Liver (tissue), 8 donors: ENCODE measurements at regions not wholly inside any gene's neighbourhood (a gene's known extent, or its start where the extent isn't known, plus 50 kb on each side); places are given as distances from the start of the nearest gene placed in this dataset.

Experiments
- DNase-seq: peaks from one replicate; pipeline ENCODE4 v3.0.0-alpha.2; 2017; ENCODE audit warnings: low spot score
- H3K27ac ChIP-seq, 2 donors: one replicate each; pipeline ENCODE4 v1.7.0; 2013; ENCODE audit warnings: inconsistent platforms in 2 of 2, low read length in 2 of 2, control low read depth in 1 of 2, low read depth in 1 of 2, mild to moderate bottlenecking in 1 of 2
- H3K27me3 ChIP-seq, 4 donors: one replicate each; pipeline versions ENCODE4 v1.6.1 to v1.7.0; 2013; ENCODE audit warnings: low read length in 3 of 4, inconsistent platforms in 1 of 4, mild to moderate bottlenecking in 1 of 4, moderate library complexity in 1 of 4; ENCODE audit not compliant: control insufficient read depth in 4 of 4, insufficient read depth in 4 of 4
- H3K36me3 ChIP-seq, 4 donors: one replicate each; pipeline versions ENCODE4 v1.6.1 to v1.7.0; 2013; ENCODE audit warnings: low read length in 3 of 4, mild to moderate bottlenecking in 3 of 4, low read depth in 1 of 4, moderate library complexity in 1 of 4; ENCODE audit not compliant: control insufficient read depth in 4 of 4, insufficient read depth in 3 of 4
- H3K4me1 ChIP-seq, 4 donors: one replicate each; pipeline versions ENCODE4 v1.6.1 to v1.7.0; 2013; ENCODE audit warnings: low read length in 3 of 4, mild to moderate bottlenecking in 3 of 4, moderate library complexity in 1 of 4; ENCODE audit not compliant: control insufficient read depth in 4 of 4, insufficient read depth in 4 of 4
- H3K4me3 ChIP-seq, 3 donors: one replicate each; pipeline versions ENCODE4 v1.6.1 to v1.7.0; 2013; ENCODE audit warnings: low read length in 3 of 3, control low read depth in 1 of 3, low read depth in 1 of 3, mild to moderate bottlenecking in 1 of 3
- H3K9ac ChIP-seq, 2 donors: one replicate each; pipeline ENCODE4 v1.7.0; 2013; ENCODE audit warnings: low read length in 2 of 2, mild to moderate bottlenecking in 2 of 2, moderate library complexity in 2 of 2, control low read depth in 1 of 2, low read depth in 1 of 2
- H3K9me3 ChIP-seq, 4 donors: one replicate each; pipeline versions ENCODE4 v1.6.1 to v1.7.0; 2013; ENCODE audit warnings: low read length in 3 of 4; ENCODE audit not compliant: control insufficient read depth in 4 of 4
- ATF3 ChIP-seq: IDR thresholded peaks from 2 replicates; pipeline ENCODE4 v1.6.1; 2016; ENCODE audit warnings: antibody characterized with exemption
- CTCF ChIP-seq: fragments of 150-350 bp; IDR thresholded peaks from 2 replicates; pipeline ENCODE4 v1.5.1; 2017; ENCODE audit warnings: improper control_type of control experiment, low read depth, low read length; ENCODE audit not compliant: missing input control
- EGR1 ChIP-seq, 2 donors: IDR thresholded peaks; 2 replicates each; pipeline ENCODE4 v1.6.1; 2016 to 2018; ENCODE audit warnings: antibody characterized with exemption in 2 of 2, low read depth in 2 of 2
- FOXA1 ChIP-seq: IDR thresholded peaks from 2 replicates; pipeline ENCODE4 v1.6.1; 2016; ENCODE audit warnings: antibody characterized with exemption
- FOXA2 ChIP-seq: IDR thresholded peaks from 2 replicates; pipeline ENCODE4 v1.6.1; 2016; ENCODE audit warnings: antibody characterized with exemption
- GABPA ChIP-seq, 2 donors: IDR thresholded peaks in 1 of 2; conservative IDR thresholded peaks in 1 of 2; 2 replicates each; pipeline ENCODE4 v1.6.1; 2016; ENCODE audit warnings: antibody characterized with exemption in 2 of 2, mild to moderate bottlenecking in 1 of 2, moderate library complexity in 1 of 2
- HNF4A ChIP-seq, 2 donors: conservative IDR thresholded peaks; 2 replicates each; pipeline ENCODE4 v1.6.1; 2016; ENCODE audit warnings: antibody characterized with exemption in 2 of 2, mild to moderate bottlenecking in 2 of 2
- HNF4G ChIP-seq: IDR thresholded peaks from 2 replicates; pipeline ENCODE4 v1.6.1; 2016; ENCODE audit warnings: antibody characterized with exemption
- JUND ChIP-seq, 2 donors: IDR thresholded peaks; 2 replicates each; pipeline ENCODE4 v1.6.1; 2016; ENCODE audit warnings: antibody characterized with exemption in 2 of 2
- MAX ChIP-seq: IDR thresholded peaks from 2 replicates; pipeline ENCODE4 v1.6.1; 2016; ENCODE audit warnings: antibody characterized with exemption
- NR2F2 ChIP-seq: IDR thresholded peaks from 2 replicates; pipeline ENCODE4 v1.6.1; 2016; ENCODE audit warnings: antibody characterized with exemption
- RAD21 ChIP-seq, 2 donors: IDR thresholded peaks; 2 replicates each; pipeline ENCODE4 v1.6.1; 2016; ENCODE audit warnings: antibody characterized with exemption in 2 of 2, mild to moderate bottlenecking in 2 of 2
- RXRA ChIP-seq, 2 donors: IDR thresholded peaks; 2 replicates each; pipeline ENCODE4 v1.6.1; 2017 to 2018; ENCODE audit warnings: antibody characterized with exemption in 2 of 2, mild to moderate bottlenecking in 1 of 2
- SP1 ChIP-seq: IDR thresholded peaks from 2 replicates; pipeline ENCODE4 v1.6.1; 2018; ENCODE audit warnings: antibody characterized with exemption, mild to moderate bottlenecking
- TAF1 ChIP-seq: conservative IDR thresholded peaks from 2 replicates; pipeline ENCODE4 v1.6.1; 2016; ENCODE audit warnings: antibody characterized with exemption, mild to moderate bottlenecking
- YY1 ChIP-seq: IDR thresholded peaks from 2 replicates; pipeline ENCODE4 v1.6.1; 2016; ENCODE audit warnings: antibody characterized with exemption, mild to moderate bottlenecking
- ZBTB33 ChIP-seq: IDR thresholded peaks from 2 replicates; pipeline ENCODE4 v1.6.1; 2016; ENCODE audit warnings: antibody characterized with exemption
- WGBS: extraction: QIAGEN DNeasy Blood & Tissue Kit; methylation state at CpG from one replicate; pipeline ENCODE4 v1.1.7; 2013; 5-methylcytosine and 5-hydroxymethylcytosine counted together
- donor health status: healthy.
- donor health status: healthy.
- donor health status: healthy.
- donor health status: healthy.
- donor health status: healthy.

- no peak overlapping the region for H3K9ac ChIP-seq
- no peaks in the 10 kb centered on the region for H3K4me1 ChIP-seq
- DNase-seq: no peak
- no peak for TF ChIP-seq EGR1 (IDR thresholded peaks at IDR 0.05; ENCODE audit: low read depth in 2 of 2)
- TF ChIP-seq ZBTB33: no peak
- no peak for TF ChIP-seq JUND (IDR thresholded peaks at IDR 0.05)
- no peak for TF ChIP-seq ATF3
- no peak for TF ChIP-seq RAD21 (IDR thresholded peaks at IDR 0.05)
- no peak for TF ChIP-seq FOXA1
- no peak for TF ChIP-seq RXRA (IDR thresholded peaks at IDR 0.05)
- TF ChIP-seq CTCF: no peak
- TF ChIP-seq GABPA (IDR thresholded peaks at IDR 0.05 in 1 of 2, conservative IDR thresholded peaks at IDR 0.05 in 1 of 2): no peak
- TF ChIP-seq MAX: no peak
- TF ChIP-seq HNF4G: no peak
- TF ChIP-seq SP1: no peak
- peaks cover 0 to 3% (median 0%) of the 10 kb centered on the region in 4 donors for H3K27me3 ChIP-seq
- H3K4me3 ChIP-seq: no peak overlapping the region
- H3K36me3 ChIP-seq: no peaks in the 10 kb centered on the region
- H3K27ac ChIP-seq: no peak overlapping the region
- 79% methylated on average over 6 of the region's 6 CpGs for WGBS
- H3K9me3 ChIP-seq: no peaks in the 10 kb centered on the region
Measured at GRCh38 chr14:94906991-94907587, 137.2 kb upstream of the GSC start.

GRCh38 chr14:94906577-94906976, 136.7 kb upstream of the GSC start:
- no peak for DNase-seq
- Histone ChIP-seq H3K27ac (no peak overlapping the region), H3K9me3 (no peaks in the 10 kb centered on the region), H3K36me3 (no peaks in the 10 kb centered on the region), H3K9ac (no peak overlapping the region), H3K4me3 (no peak overlapping the region), H3K27me3 (peaks cover 0 to 3% (median 0%) of the 10 kb centered on the region in 4 donors), H3K4me1 (no peaks in the 10 kb centered on the region)
- TF ChIP-seq RXRA (IDR thresholded peaks at IDR 0.05): no peak
- no peak for TF ChIP-seq NR2F2
- no peak for TF ChIP-seq HNF4G
- TF ChIP-seq FOXA2: no peak
- TF ChIP-seq HNF4A (conservative IDR thresholded peaks at IDR 0.05): no peak
- TF ChIP-seq MAX: no peak
- TF ChIP-seq YY1: no peak
- no peak for TF ChIP-seq ZBTB33
- no peak for TF ChIP-seq TAF1
- TF ChIP-seq RAD21 (IDR thresholded peaks at IDR 0.05): no peak
- WGBS: 76% methylated on average over 4 of the region's 4 CpGs
